Endometrium (tissue), 2 donors: ENCODE measurements at regions not wholly inside any gene's neighbourhood (a gene's known extent, or its start where the extent isn't known, plus 50 kb on each side); places are given as distances from the start of the nearest gene placed in this dataset.
"Not testable (repeated sequence)": the region's sequence is repeated elsewhere in the genome, so short reads cannot be mapped to it uniquely, and the experiment has no call there.

Experiments used
- FAIRE-seq: peaks from 2 replicates; lab custom pipeline; 2012; peaks lifted over from hg19 to GRCh38; lab: Jason Lieb, UNC
- donor health status: control.
- donor health status: control.

DNA sequence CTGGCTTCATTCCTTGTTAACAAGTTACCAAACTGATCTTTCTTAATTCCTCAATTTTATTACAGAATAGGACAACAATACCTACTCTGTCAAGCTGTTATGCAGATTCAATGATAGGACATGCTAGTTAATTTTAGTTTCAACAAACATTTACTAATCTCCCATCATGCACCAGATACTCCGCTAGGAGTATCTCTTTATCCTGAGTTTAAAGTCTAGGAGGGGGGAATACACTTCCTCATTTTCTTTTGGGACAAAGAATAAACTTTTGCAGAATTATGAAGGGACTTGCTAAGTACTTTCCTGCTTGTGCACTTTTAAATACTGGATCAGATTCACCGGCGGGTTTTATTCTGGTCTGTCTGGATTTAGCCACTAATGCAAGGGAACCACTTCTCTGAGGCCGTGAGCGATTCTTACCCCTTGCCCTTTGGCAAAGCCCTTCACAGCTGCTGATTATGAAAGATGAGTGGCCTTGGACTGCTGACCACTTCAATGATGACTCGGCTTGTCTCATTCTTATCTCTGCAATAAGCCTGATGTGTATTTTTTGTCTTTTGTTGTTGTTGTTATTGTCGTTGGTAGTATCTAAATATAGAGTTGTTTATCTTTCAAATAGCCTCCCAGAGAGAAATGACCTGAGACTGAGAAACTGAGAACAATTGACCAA is 73.9 kb downstream of the RMI1 start:
- FAIRE-seq, result no peak

DNA sequence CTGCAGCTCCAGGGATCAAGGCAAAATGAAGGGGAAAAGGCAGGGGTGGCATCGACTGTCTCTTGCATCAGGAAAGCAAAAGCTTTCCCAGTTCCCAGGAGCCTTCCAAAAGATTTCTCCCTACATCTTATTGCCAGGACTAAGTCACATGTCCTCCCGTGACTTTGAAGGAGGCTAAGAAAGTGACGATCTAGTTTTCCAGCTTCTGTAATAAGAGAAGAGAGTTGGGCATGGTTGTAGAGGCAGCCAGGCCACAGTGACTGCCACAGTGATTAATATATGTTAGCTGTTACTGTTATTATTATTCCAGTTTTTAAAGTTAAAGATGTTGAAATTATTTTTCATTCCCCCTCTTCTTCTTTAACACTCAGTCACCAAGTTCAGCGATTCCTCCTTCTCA is 77.1 kb downstream of the RMI1 start:
- FAIRE-seq, result no peak

DNA sequence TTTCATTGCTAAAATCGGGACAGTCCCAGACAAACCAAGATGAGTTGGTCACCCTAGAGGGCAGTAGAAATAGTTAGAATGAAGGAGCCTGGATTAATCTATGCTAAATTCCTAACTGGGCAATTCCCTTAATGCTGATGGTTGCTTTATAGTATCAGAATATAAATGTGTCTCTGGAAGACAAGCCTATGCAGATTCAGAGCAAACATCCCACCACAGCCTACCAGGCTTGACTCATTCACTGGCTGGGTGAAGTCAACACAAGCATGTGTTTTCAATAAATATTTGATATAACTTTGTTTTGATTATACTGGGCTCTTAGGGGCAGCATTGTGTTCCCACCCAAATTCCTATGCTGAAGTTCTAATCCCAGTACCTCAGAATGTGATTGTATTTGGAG is 79.3 kb downstream of the RMI1 start:
- FAIRE-seq, result no peak

GRCh38 chr9:84061613-84062193 is 81.1 kb downstream of the RMI1 start:
- no peak for FAIRE-seq

- FAIRE-seq, result no peak
Observed at GRCh38 chr9:84062538-84062937, 81.9 kb downstream of the RMI1 start.

- no peak for FAIRE-seq
Observed at GRCh38 chr9:84067821-84068220, 87.2 kb downstream of the RMI1 start.

DNA sequence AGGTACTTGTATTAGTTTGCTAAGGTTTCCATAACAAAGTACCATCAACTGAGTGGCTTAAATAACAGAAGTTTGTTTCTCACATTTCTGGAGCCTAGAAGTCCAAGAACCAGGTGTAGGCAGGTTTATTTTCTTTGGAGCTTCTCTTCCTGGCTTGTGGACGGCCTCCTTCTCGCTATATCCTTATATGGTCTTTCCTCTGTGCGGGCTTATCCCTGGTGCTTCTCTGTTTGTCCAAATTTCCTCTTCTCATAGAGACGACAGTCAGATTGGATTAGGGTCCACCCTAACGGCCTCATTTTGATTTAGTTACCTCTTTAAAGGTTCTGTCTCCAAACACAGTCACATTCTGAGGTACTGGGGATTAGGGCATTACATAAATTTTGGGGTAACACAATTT is 88.3 kb downstream of the RMI1 start:
- FAIRE-seq, result no peak

DNA sequence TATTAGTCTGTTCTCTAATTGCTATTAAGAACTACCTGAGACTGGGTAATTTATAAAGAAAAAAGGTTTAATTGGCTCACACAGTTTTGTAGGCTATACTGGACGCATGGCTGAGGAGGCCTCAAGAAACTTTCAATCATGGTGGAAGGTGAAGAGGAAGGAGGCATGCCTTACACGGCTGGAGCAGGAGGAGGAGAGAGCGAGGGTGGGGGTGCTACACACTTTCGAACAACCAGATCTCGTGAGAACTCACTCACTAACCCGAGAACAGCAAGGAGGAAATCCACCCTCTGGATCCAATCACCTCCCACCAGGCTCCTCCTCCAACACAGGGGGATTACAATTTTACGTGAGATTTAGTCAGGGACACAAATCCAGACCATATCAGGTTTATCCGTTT is 90.0 kb downstream of the RMI1 start:
- FAIRE-seq, result no peak

GRCh38 chr9:84072621-84073180 is 92.1 kb downstream of the RMI1 start:
- FAIRE-seq, result no peak

DNA sequence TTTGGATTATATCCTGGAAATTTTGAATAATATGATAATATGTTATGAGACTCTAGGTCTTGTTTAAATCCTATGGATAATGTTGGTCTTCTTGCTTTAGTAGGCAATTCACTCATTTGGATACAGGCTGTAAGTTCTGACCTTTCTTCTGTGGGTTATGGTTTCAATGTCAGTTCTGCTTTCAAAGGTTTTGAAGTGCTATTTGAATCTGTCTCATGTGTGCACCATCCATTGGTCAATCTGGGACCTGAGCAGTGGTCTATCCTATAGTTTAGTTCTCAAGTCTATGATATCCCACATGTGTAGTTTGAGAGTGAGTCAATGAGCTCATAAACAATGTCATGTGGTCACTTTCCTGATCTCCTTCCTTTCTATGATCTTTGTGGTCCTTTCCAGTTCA is 94.4 kb downstream of the RMI1 start:
- FAIRE-seq, result no peak

DNA sequence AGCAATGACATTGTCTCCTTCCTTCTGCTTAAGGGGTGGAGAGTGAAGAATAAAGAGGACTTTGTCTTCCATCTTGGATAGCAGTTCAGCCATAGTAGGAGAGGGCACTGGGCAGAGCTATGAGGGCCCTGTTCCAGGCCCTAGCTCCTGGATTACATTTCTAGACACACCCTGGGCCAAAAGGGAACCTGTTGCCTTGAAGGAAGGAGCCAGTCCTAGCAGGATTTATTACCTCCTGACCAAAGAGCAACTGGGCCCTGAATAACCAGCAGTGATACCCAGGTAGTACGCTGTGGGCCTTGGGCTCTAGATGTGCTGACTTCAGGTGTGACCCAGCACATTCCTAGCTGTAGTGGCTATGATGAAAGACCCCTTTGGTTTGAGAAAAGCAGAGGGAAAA is 95.8 kb downstream of the RMI1 start:
- no peak for FAIRE-seq

DNA sequence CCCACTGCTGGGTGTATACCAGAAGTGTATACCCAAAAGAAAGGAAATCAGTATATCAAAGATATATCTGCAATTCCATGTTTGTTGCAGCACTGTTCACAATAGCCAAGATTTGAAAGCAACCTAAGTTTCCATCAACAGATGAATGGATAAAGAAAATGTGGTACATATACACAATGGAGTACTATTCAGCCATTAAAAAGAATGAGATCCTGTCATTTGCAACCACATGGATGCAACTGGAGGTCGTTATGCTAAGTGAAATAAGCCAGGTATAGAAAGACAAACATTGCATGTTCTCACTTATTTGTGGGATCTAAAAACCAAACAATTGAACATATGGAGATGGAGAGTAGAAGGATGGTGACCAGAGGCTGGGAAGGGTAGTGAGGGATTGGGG is 97.2 kb downstream of the RMI1 start:
- not testable (repeated sequence) for FAIRE-seq

DNA sequence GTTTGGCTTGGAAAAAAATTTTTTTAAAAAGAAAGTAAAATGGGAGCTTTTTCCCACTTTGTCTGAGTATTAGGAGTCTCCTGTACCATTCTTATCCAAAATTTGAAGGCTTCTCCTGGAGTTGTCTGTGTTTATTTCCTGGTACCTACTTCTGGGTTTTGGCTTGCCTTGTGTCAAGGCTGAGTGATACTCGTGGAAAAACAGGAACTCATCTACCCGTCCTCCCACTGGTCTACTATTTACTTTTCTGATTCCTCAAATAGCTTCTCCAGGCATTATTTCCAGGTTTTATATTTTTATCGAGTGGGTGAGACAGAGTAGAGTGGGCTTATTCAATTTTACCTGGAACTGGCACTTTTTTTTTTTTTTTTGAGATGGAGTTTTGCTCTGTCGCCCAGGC is 99.4 kb downstream of the RMI1 start:
- no peak for FAIRE-seq

- no peak for FAIRE-seq
Observed at GRCh38 chr9:84101964-84102632, 121.5 kb downstream of the RMI1 start.

- FAIRE-seq, result no peak
Observed at GRCh38 chr9:84103651-84104377, 123.2 kb downstream of the RMI1 start.

DNA sequence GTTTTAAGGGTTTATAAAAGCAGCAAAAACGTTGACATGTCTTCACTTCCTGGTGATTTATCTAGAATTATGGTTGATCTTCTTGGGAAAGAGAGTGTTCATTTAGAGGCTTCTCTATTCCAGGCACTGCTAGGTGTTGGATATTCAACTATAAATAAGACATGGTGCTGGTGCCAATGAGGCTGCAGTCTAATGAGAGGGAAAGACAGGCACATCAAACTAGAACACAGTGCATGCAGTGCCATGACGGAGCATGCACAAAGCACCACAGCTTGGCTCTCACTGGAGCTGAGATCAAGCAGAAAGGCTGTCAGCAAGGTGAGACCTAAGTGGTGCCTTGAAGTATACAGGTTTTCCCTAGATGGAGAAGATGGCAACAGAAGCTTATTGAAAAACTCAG is 126.5 kb downstream of the RMI1 start:
- no peak for FAIRE-seq

DNA sequence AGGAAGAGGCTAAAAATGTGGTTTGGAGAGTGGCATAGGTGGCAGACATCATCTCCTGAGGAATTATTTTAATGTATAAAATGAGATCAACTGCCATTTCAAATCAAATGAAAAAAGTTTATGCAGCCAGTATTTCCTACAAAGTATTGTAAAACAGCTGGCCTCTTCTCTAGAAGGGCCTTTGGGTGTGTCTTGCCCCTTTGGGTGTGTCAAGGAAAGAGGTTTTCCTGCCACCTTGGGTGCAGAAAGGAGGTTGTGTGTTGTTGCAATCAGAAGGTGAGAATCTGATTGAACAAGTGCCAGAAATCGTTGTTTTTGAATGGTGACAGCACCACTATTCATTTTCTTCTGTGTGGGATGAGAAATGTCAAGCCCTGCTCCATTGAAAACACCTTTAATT is 127.4 kb downstream of the RMI1 start:
- no peak for FAIRE-seq

DNA sequence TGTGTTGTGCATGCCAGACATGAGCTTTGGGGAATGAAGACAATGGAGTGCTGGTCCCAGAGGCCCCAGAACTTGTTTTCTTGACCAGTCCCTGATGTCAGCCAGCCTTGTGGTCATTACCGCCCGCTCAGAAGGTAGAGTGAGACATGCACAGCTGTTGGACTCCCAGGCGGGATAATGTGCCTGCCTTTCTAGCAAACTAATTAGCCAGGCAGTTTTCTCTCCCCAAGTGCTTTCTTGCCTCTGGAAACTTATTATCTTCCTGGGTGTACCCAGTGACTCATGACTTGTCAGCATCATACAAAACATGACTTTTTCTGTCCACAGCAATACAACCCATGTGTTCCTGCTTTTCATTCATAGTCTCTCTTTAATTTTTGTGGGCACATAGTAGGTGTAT is 131.1 kb downstream of the RMI1 start:
- no peak for FAIRE-seq

DNA sequence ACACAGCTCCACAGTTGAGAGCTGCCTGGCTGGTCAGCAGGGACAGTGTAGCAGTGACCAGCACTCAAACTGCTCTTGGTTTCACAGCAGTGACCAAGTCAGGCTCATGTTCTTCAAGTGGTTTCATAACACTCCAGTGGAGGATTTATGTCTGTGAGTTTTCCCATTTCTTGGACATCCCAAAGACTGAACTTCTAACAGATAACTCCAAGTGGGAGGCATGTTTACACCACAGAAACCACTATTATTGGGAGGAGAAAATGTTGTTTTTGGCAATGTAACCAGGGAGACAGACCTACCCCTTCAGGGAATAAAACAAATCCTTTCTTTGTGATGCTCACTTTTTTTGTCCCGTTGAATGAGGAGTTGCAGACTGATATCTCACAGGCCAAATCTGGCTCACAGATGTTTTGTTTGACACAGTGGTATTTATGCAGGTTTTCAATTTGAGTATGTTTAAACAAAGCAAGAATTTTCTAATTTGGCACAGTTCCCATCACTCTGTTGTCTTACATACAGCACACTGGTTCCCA is 141.5 kb downstream of the RMI1 start:
- peak; percentile 100 for FAIRE-seq

GRCh38 chr9:84122572-84122971 is 142.0 kb downstream of the RMI1 start:
- no peak for FAIRE-seq

DNA sequence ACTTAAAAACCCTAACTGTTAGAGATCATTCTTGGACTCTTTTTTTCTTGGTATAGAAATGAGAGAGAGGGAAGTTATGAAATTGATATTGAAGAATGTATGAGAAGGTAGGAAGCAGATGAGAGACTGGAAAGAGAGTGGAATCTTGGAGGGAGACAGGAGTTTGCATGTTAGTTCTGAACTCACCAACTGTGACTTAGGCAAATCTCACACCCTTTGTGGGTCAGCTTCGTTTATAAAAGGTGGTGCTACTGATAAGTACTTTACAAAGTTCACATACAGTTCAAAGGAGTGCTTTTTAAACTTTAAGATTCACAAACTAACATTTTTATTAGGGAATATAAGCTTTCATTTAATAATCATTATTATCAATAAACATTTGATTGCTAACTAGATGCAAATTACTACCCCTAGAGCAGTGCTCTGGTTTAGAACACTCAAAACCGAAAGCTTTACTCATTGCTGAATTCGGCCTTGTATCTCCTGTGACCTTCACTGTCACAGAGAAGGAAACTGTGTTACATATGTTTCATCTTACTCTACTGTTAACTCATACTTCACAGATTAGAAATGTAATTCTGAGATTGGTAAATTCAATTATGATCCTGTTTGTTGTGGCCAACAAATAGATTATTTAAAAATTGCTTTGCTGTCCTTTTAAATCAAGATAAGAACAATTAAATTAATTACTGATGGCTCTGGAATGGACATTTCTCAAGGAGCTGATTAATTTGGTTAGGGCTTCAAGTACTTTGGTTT is 143.2 kb downstream of the RMI1 start:
- FAIRE-seq, result no peak

GRCh38 chr9:84125046-84125445 is 144.4 kb downstream of the RMI1 start:
- no peak for FAIRE-seq
